ENCODE measurements at regions not wholly inside any gene's neighbourhood (a gene's known extent, or its start where the extent isn't known, plus 50 kb on each side); places are given as distances from the start of the nearest gene placed in this dataset.

- H3K56ac ChIP-seq (ENCODE audit: extremely low read depth, insufficient read depth, low read length), result no peak overlapping the region
- no peak overlapping the region for H3K9ac ChIP-seq (ENCODE audit: low read depth, low read length)
- H3K9me1 ChIP-seq (ENCODE audit: insufficient read depth, low read length), result no peaks in the 10 kb centered on the region
- H3K4ac ChIP-seq (ENCODE audit: low read depth, low read length), result no peak overlapping the region
- POLR2A ChIA-PET (ENCODE audit: unreplicated experiment), result no interaction called here
- in situ Hi-C loops (cut with MboI; ENCODE audit: low sequenced_read_pairs) (no loop called here), dilution Hi-C loops (cut with HindIII; ENCODE audit: low sequenced_read_pairs, unreplicated experiment) (no loop called here), intact Hi-C loops (cut with micrococcal nuclease) (no loop called here)
- H3K23ac ChIP-seq (ENCODE audit: low read depth, low read length), result no peak overlapping the region
- ATAC-seq (ENCODE audit: low read depth) (no peak), DNase-seq (no peak)
- no peaks in the 10 kb centered on the region for H3K79me1 ChIP-seq (ENCODE audit: low read depth in 1 of 2, low read length in 2 of 2)
- no peak overlapping the region for H2BK5ac ChIP-seq (ENCODE audit: low read depth, low read length, poor library complexity, severe bottlenecking)
- H2AK5ac ChIP-seq (ENCODE audit: low read depth, low read length), result no peak overlapping the region
- no peaks in the 10 kb centered on the region for H3K9me3 ChIP-seq (ENCODE audit: control insufficient read depth, insufficient read depth, low read length)
- H3K14ac ChIP-seq (replicated peaks; ENCODE audit: low read depth, low read length), result no peak overlapping the region
- TF ChIP-seq MAZ (IDR thresholded peaks at IDR 0.05; ENCODE audit: borderline replicate concordance, low read depth, low read length) (no peak), FOS (IDR thresholded peaks at IDR 0.05; ENCODE audit: low read depth, low read length) (no peak), RFX5 (IDR thresholded peaks at IDR 0.05; ENCODE audit: low read depth, low read length) (no peak), SMC3 (IDR thresholded peaks at IDR 0.05; ENCODE audit: low read depth, low read length) (no peak), CEBPB (IDR thresholded peaks at IDR 0.05; ENCODE audit: low read depth, low read length) (no peak), POLR2A (IDR thresholded peaks at IDR 0.05; ENCODE audit: low read depth, low read length) (no peak), MAFK (IDR thresholded peaks at IDR 0.05; ENCODE audit: low read depth, low read length) (no peak), BHLHE40 (IDR thresholded peaks at IDR 0.05; ENCODE audit: low read depth, low read length) (no peak), CHD1 (IDR thresholded peaks at IDR 0.05; ENCODE audit: low read depth, low read length) (no peak), ELK1 (IDR thresholded peaks at IDR 0.05; ENCODE audit: borderline replicate concordance, low read depth, low read length) (no peak), CTCF (conservative IDR thresholded peaks at IDR 0.05; ENCODE audit: low read depth, low read length) (no peak), RCOR1 (IDR thresholded peaks at IDR 0.05; ENCODE audit: insufficient replicate concordance, low read length) (no peak), USF2 (IDR thresholded peaks at IDR 0.05; ENCODE audit: low read depth, low read length) (no peak), MXI1 (IDR thresholded peaks at IDR 0.05; ENCODE audit: borderline replicate concordance, low read depth, low read length) (no peak), NFE2L2 (IDR thresholded peaks at IDR 0.05; ENCODE audit: low read depth, low read length) (no peak), RAD21 (IDR thresholded peaks at IDR 0.05; ENCODE audit: low read length) (no peak)
- no peak overlapping the region for H2BK20ac ChIP-seq (ENCODE audit: low read depth, low read length)
- no peak overlapping the region for H2BK120ac ChIP-seq (ENCODE audit: low read depth, low read length)
- H3K27ac ChIP-seq (ENCODE audit: insufficient read depth, low read length), result no peak overlapping the region
- H4K8ac ChIP-seq (ENCODE audit: low read depth in 2 of 2, low read length in 2 of 2), result no peak overlapping the region
- H3K27me3 ChIP-seq (ENCODE audit: control insufficient read depth, insufficient read depth, low read length), result no peaks in the 10 kb centered on the region
- no peak overlapping the region for H3K4me2 ChIP-seq (ENCODE audit: low read depth, low read length)
- no TSS peak for BruUV-seq (replicated peaks)
- WGBS, 2 experiments (ENCODE audit: extremely low coverage in 2 of 2, insufficient read length in 1 of 2), result no CpG with 5 or more reads among the region's 2 CpGs
- H4K20me1 ChIP-seq (ENCODE audit: insufficient read depth, low read length), result no peaks in the 10 kb centered on the region
- no peak overlapping the region for H4K91ac ChIP-seq (ENCODE audit: insufficient read depth, low read depth, low read length)
- no peak overlapping the region for H3K18ac ChIP-seq (ENCODE audit: low read depth, low read length)
- H2AFZ ChIP-seq (replicated peaks; ENCODE audit: low read length, poor library complexity), result no peak overlapping the region
- no peak overlapping the region for H2AK9ac ChIP-seq (replicated peaks; ENCODE audit: low read depth, low read length, poor library complexity)
- no peak overlapping the region for H3K4me3 ChIP-seq (ENCODE audit: insufficient read depth, low read depth, low read length)
- H3K36me3 ChIP-seq (ENCODE audit: control insufficient read depth, insufficient read depth, low read length), result no peaks in the 10 kb centered on the region
- CTCF ChIA-PET, result interaction anchor here (0.6 kb wide), 1 partner anchor 528 kb away, joined by 3 read pairs; no protein-coding TSS in a partner anchor
- no peak overlapping the region for H4K5ac ChIP-seq (ENCODE audit: low read depth, low read length)
- no peak overlapping the region for H2BK15ac ChIP-seq (ENCODE audit: low read depth, low read length)
- no peaks in the 10 kb centered on the region for H3K4me1 ChIP-seq (ENCODE audit: control insufficient read depth, insufficient read depth, low read length)
Measured at GRCh38 chr9:16954040-16954439, 83.6 kb upstream of the BNC2 start.

All from IMR-90 (cell line).